ENCODE measurements at regions not wholly inside any gene's neighbourhood (a gene's known extent, or its start where the extent isn't known, plus 50 kb on each side); places are given as distances from the start of the nearest gene placed in this dataset.

DNA sequence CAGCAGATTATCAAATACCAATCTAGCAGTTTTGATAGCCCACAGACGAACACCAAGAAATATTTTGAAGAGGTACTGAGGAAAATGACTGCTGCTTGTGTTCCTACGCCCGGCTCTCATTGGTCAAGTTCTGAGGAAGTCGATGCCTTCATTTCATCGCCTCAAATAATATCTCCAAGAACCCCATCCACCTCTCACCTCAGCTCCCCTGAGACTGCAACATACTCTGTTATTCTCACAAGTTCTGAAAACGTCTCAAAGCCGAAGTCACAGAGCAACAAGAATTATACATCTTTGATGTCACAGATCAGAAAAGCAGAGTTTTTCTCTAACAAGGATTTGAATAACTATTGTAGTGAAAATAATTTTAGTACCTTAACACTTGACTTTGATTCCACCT is 55.5 kb upstream of the BCAT1 start:
- no peak for DNase-seq

DNA sequence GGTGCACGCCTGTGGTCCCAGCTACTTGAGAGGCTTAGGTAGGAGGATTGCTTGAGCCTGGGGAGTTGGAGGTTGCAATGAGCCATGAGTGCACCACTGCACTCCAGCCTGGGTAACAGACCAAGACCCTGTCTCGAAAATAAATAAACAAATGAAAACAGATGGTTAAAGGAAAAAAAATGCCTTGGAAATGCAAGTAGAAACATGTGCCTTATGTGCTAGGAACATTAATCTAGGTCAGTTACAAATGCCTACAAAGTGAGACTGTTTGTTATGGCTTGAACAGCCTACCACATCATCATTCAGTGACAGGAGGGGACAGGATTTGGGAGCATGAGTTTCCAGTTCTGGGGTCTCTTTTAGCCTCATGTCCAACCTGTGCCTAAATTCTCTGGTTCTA is 52.4 kb upstream of the BCAT1 start:
- DNase-seq = no peak

All from hematopoietic multipotent progenitor cell treated with erythropoietin and hydrocortisone succinate and interleukin-3 and kit ligand, for 8 days (in vitro differentiated cells).